ENCODE measurements at regions not wholly inside any gene's neighbourhood (a gene's known extent, or its start where the extent isn't known, plus 50 kb on each side); places are given as distances from the start of the nearest gene placed in this dataset.

GRCh38 chr9:31166516-31166915, 1217.9 kb upstream of the ACO1 start:
- TF ChIP-seq POLR2A (IDR thresholded peaks at IDR 0.05) (no peak), CTCF (IDR thresholded peaks at IDR 0.05) (no peak)
- H3K4me1 ChIP-seq: no peaks in the 10 kb centered on the region
- H3K27me3 ChIP-seq: no peaks in the 10 kb centered on the region
- no peaks in the 10 kb centered on the region for H3K36me3 ChIP-seq
- no peak overlapping the region for H3K4me3 ChIP-seq (replicated peaks in 1 of 3)
- 86 to 90% methylated on average over 4 of the region's 4 CpGs for WGBS, 2 donors
- no peaks in the 10 kb centered on the region for H3K9me3 ChIP-seq
- H3K27ac ChIP-seq: no peak overlapping the region
- intact Hi-C loops (cut with DNase I): no loop called here
- DNase-seq: no peak

GRCh38 chr9:31168161-31168560, 1216.3 kb upstream of the ACO1 start:
- no peak overlapping the region for H3K4me3 ChIP-seq (replicated peaks in 1 of 3)
- intact Hi-C loops (cut with DNase I): no loop called here
- no peaks in the 10 kb centered on the region for H3K9me3 ChIP-seq
- H3K27me3 ChIP-seq: no peaks in the 10 kb centered on the region
- H3K27ac ChIP-seq: no peak overlapping the region
- no peaks in the 10 kb centered on the region for H3K4me1 ChIP-seq
- TF ChIP-seq POLR2A (IDR thresholded peaks at IDR 0.05) (no peak), CTCF (IDR thresholded peaks at IDR 0.05) (no peak)
- H3K36me3 ChIP-seq: no peaks in the 10 kb centered on the region
- no peak for DNase-seq

- Histone ChIP-seq H3K4me1 (no peaks in the 10 kb centered on the region), H3K27ac (no peak overlapping the region), H3K36me3 (no peaks in the 10 kb centered on the region), H3K4me3 (replicated peaks in 1 of 3) (no peak overlapping the region), H3K9me3 (no peaks in the 10 kb centered on the region), H3K27me3 (no peaks in the 10 kb centered on the region)
- intact Hi-C loops (cut with DNase I): no loop called here
- WGBS, 2 donors: 89 to 94% methylated on average over 2 of the region's 2 CpGs
- no peak for DNase-seq
- TF ChIP-seq CTCF (IDR thresholded peaks at IDR 0.05) (no peak), POLR2A (IDR thresholded peaks at IDR 0.05) (no peak)
Observed at GRCh38 chr9:31174681-31175080, 1209.8 kb upstream of the ACO1 start.

GRCh38 chr9:31183866-31184265, 1200.6 kb upstream of the ACO1 start:
- intact Hi-C loops (cut with DNase I): no loop called here
- no peaks in the 10 kb centered on the region for H3K9me3 ChIP-seq
- WGBS, 2 donors: 82 to 90% methylated on average over 2 of the region's 2 CpGs
- H3K27me3 ChIP-seq: no peaks in the 10 kb centered on the region
- TF ChIP-seq POLR2A (IDR thresholded peaks at IDR 0.05): no peak
- H3K4me1 ChIP-seq: no peaks in the 10 kb centered on the region
- no peaks in the 10 kb centered on the region for H3K36me3 ChIP-seq
- no peak overlapping the region for H3K27ac ChIP-seq
- H3K4me3 ChIP-seq (replicated peaks in 1 of 3): no peak overlapping the region
- no peak for DNase-seq

- intact Hi-C loops (cut with DNase I): no loop called here
- no peak overlapping the region for H3K27ac ChIP-seq
- no peak overlapping the region for H3K4me3 ChIP-seq (replicated peaks in 1 of 3)
- TF ChIP-seq CTCF (IDR thresholded peaks at IDR 0.05) (no peak), POLR2A (IDR thresholded peaks at IDR 0.05) (no peak)
- no peaks in the 10 kb centered on the region for H3K4me1 ChIP-seq
- DNase-seq: no peak
- no peaks in the 10 kb centered on the region for H3K36me3 ChIP-seq
- H3K9me3 ChIP-seq: no peaks in the 10 kb centered on the region
- H3K27me3 ChIP-seq: no peaks in the 10 kb centered on the region
Observed at GRCh38 chr9:31185831-31186230, 1198.6 kb upstream of the ACO1 start.

- Histone ChIP-seq H3K9me3 (no peaks in the 10 kb centered on the region), H3K27me3 (no peaks in the 10 kb centered on the region), H3K27ac (no peak overlapping the region), H3K4me3 (replicated peaks in 1 of 3) (no peak overlapping the region), H3K4me1 (no peaks in the 10 kb centered on the region), H3K36me3 (no peaks in the 10 kb centered on the region)
- intact Hi-C loops (cut with DNase I): no loop called here
- 30 to 34% methylated on average over 1 of the region's 1 CpG for WGBS, 2 donors
- DNase-seq: no peak
- TF ChIP-seq POLR2A (IDR thresholded peaks at IDR 0.05): no peak
- no peak for TF ChIP-seq CTCF (IDR thresholded peaks at IDR 0.05)
Observed at GRCh38 chr9:31188496-31188895, 1195.9 kb upstream of the ACO1 start.

Data from thyroid gland (tissue), 4 donors.